Endothelial cell of umbilical vein (primary cell): ENCODE measurements at regions not wholly inside any gene's neighbourhood (a gene's known extent, or its start where the extent isn't known, plus 50 kb on each side); places are given as distances from the start of the nearest gene placed in this dataset.

Experiments
- BruUV-seq: library from RNA; stranded (reverse); fragments of 400-500 nt; replicated peaks from 2 replicates; lab custom pipeline; 2021; lab: Mats Ljungman, UMichigan
- CTCF ChIA-PET: fragments of 300-600, 350-600 bp; sonication (Branson Sonifier 250); formaldehyde crosslinking; loops from one replicate; lab custom pipeline; 2021; ENCODE audit warnings: antibody characterized with exemption, inconsistent platforms; lab: Charles Lee
- POLR2A ChIA-PET: fragments of 300-600, 350-600 bp; sonication (Branson Sonifier 250); formaldehyde crosslinking; loops from one replicate; lab custom pipeline; 2021; ENCODE audit warnings: antibody characterized with exemption, inconsistent platforms; lab: Charles Lee
- DNase-seq: peaks from one replicate; pipeline ENCODE4 v3.0.0-alpha.2; 2011; ENCODE audit warnings: low read depth, low spot score
- FAIRE-seq: peaks from 2 replicates; lab custom pipeline; 2011; peaks lifted over from hg19 to GRCh38; lab: Jason Lieb, UNC
- H2AFZ ChIP-seq: 2 replicates; pipeline ENCODE4 v1.6.0; 2012; ENCODE audit warnings: low read depth, low read length, control low read depth, inconsistent platforms
- H3K27ac ChIP-seq: 2 replicates; pipeline ENCODE4 v1.5.1; 2011; ENCODE audit warnings: low read depth, mild to moderate bottlenecking, control low read depth, low read length, moderate library complexity; ENCODE audit not compliant: insufficient read depth
- H3K27me3 ChIP-seq, 2 experiments: 2 replicates each; pipeline versions ENCODE4 v1.6.0 to v1.6.1; 2011; ENCODE audit warnings: low read length in 2 of 2, mixed read lengths in 1 of 2; ENCODE audit not compliant: control insufficient read depth in 2 of 2, insufficient read depth in 2 of 2
- H3K36me3 ChIP-seq, 2 experiments: 2 replicates in 1 of 2; 3 replicates in 1 of 2; pipeline ENCODE4 v1.5.1; 2011; ENCODE audit warnings: low read length in 2 of 2, mild to moderate bottlenecking in 1 of 2, moderate library complexity in 1 of 2; ENCODE audit not compliant: control insufficient read depth in 2 of 2, insufficient read depth in 2 of 2; ENCODE audit errors: extremely low read depth in 1 of 2
- H3K4me1 ChIP-seq: 3 replicates; pipeline ENCODE4 v1.5.1; 2011; ENCODE audit warnings: mild to moderate bottlenecking, low read length; ENCODE audit not compliant: control insufficient read depth, insufficient read depth; ENCODE audit errors: extremely low read depth
- H3K4me2 ChIP-seq: 2 replicates; pipeline ENCODE4 v1.6.1; 2011; ENCODE audit warnings: low read length, control low read depth, mixed read lengths; ENCODE audit not compliant: insufficient read depth
- H3K4me3 ChIP-seq, 3 experiments: fragments of 200-600 bp in 1 of 3; sonication (generic), shearing (Covaris generic) in 1 of 3; replicated peaks in 1 of 3; 2 replicates each; pipeline ENCODE4 v1.5.1; 2011 to 2016; ENCODE audit warnings: control low read depth in 3 of 3, low read length in 3 of 3, mild to moderate bottlenecking in 2 of 3, inconsistent platforms in 1 of 3, low read depth in 1 of 3, moderate library complexity in 1 of 3; ENCODE audit not compliant: insufficient read depth in 1 of 3
- H3K79me2 ChIP-seq: 2 replicates; pipeline ENCODE4 v1.6.0; 2012; ENCODE audit warnings: low read length, inconsistent platforms; ENCODE audit not compliant: control insufficient read depth, insufficient read depth
- H3K9ac ChIP-seq: replicated peaks from 2 replicates; pipeline ENCODE3; 2011; ENCODE audit warnings: low read length, control low read depth; ENCODE audit not compliant: insufficient read depth; ENCODE audit errors: extremely low read depth
- H3K9me1 ChIP-seq: replicated peaks from 3 replicates; pipeline ENCODE4 v1.6.0; 2011; ENCODE audit warnings: mild to moderate bottlenecking, low read length; ENCODE audit not compliant: control insufficient read depth, insufficient read depth; ENCODE audit errors: extremely low read depth
- H3K9me3 ChIP-seq: replicated peaks from 2 replicates; pipeline ENCODE4 v1.5.1; 2012; ENCODE audit warnings: low read length, inconsistent platforms; ENCODE audit not compliant: control insufficient read depth, insufficient read depth
- H4K20me1 ChIP-seq: replicated peaks from 2 replicates; pipeline ENCODE3; 2011; ENCODE audit warnings: mild to moderate bottlenecking, low read length; ENCODE audit not compliant: control insufficient read depth, insufficient read depth; ENCODE audit errors: extremely low read depth
- CTCF ChIP-seq, 2 donors: IDR thresholded peaks; 1 replicate in 1 of 2; 2 replicates in 1 of 2; pipeline ENCODE4 v1.5.1; 2011; ENCODE audit warnings: low read length in 2 of 2, mild to moderate bottlenecking in 2 of 2, moderate library complexity in 2 of 2, control low read depth in 1 of 2, inconsistent platforms in 1 of 2, low read depth in 1 of 2; ENCODE audit not compliant: insufficient read depth in 1 of 2; ENCODE audit errors: extremely low read depth in 1 of 2
- EZH2 ChIP-seq: IDR thresholded peaks from 2 replicates; pipeline ENCODE4 v1.6.1; 2012; ENCODE audit warnings: borderline replicate concordance, low read depth, mild to moderate bottlenecking, moderate library complexity, low read length, inconsistent platforms; ENCODE audit not compliant: severe bottlenecking
- FOS ChIP-seq: IDR thresholded peaks from 2 replicates; pipeline ENCODE4 v1.6.1; 2011; ENCODE audit warnings: mild to moderate bottlenecking, low read length, moderate library complexity, borderline replicate concordance; ENCODE audit not compliant: insufficient read depth
- GATA2 ChIP-seq: IDR thresholded peaks from 2 replicates; pipeline ENCODE4 v1.7.0; 2011; ENCODE audit warnings: low read depth, mild to moderate bottlenecking, moderate library complexity, mixed read lengths, low read length; ENCODE audit not compliant: insufficient read length, insufficient read depth
- JUN ChIP-seq: IDR thresholded peaks from 2 replicates; pipeline ENCODE4 v1.6.1; 2011; ENCODE audit warnings: borderline replicate concordance, low read depth; ENCODE audit not compliant: insufficient read length, insufficient read depth
- MAX ChIP-seq: IDR thresholded peaks from 2 replicates; pipeline ENCODE4 v1.6.1; 2011; ENCODE audit not compliant: insufficient read depth, insufficient read length
- MYC ChIP-seq: IDR thresholded peaks from one replicate; pipeline ENCODE4 v1.6.1; 2011; ENCODE audit warnings: mild to moderate bottlenecking, low read depth, low read length
- POLR2A ChIP-seq: IDR thresholded peaks from 2 replicates; pipeline ENCODE4 v1.6.1; 2012; ENCODE audit warnings: low read depth, mild to moderate bottlenecking, control low read depth, low read length
- POLR2AphosphoS5 ChIP-seq: IDR thresholded peaks from 2 replicates; pipeline ENCODE4 v1.6.1; 2012; ENCODE audit warnings: low read depth, mild to moderate bottlenecking, control low read depth, low read length, moderate library complexity; ENCODE audit not compliant: insufficient read depth
- dilution Hi-C: fragments of 300-500 bp; cut with MboI; formaldehyde crosslinking; loops from one replicate; pipeline ENCODE4 v1.15.0; 2019; ENCODE audit warnings: low sequenced_read_pairs; ENCODE audit not compliant: extremely low pct_ligation_motif_present
- intact Hi-C: fragments of 100-400 bp; cut with micrococcal nuclease; formaldehyde crosslinking; loops from one replicate; pipeline ENCODE4 v1.10.0; 2022

DNA sequence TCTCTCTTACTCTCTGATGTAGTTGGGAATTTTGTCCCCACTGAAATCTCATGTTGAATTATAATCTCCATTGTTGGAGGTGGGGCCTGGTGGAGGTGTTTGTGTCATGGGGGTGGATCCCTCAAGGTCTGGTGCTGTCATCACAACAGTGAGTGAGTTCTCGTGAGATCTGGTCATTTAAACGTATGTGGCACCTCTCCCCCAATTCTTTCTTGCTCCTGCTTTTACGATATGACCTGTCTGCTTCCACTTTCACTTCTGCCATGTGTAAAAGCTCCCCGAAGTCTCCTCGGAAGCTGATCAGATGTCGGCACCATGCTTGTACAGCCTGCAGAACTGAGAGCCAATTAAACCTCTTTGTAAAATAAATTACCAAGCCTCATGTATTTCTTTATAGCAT lies 337.8 kb upstream of the CDH2 start:
- no peaks in the 10 kb centered on the region for H3K9me3 ChIP-seq
- POLR2A ChIA-PET, result no interaction called here
- dilution Hi-C loops (no loop called here), intact Hi-C loops (no loop called here)
- no peak for TF ChIP-seq MYC
- TF ChIP-seq FOS, result no peak
- no peak for TF ChIP-seq JUN
- TF ChIP-seq MAX, result no peak
- TF ChIP-seq EZH2, result no peak
- TF ChIP-seq GATA2, result no peak
- TF ChIP-seq POLR2AphosphoS5, result no peak
- no peak for TF ChIP-seq POLR2A
- TF ChIP-seq CTCF (IDR thresholded peaks at IDR 0.05; ENCODE audit: extremely low read depth in 1 of 2, insufficient read depth in 1 of 2, low read depth in 1 of 2, low read length in 2 of 2), result no peak
- no peaks in the 10 kb centered on the region for H3K4me1 ChIP-seq
- no peaks in the 10 kb centered on the region for H3K27me3 ChIP-seq
- H3K36me3 ChIP-seq, result no peaks in the 10 kb centered on the region
- FAIRE-seq, result no peak
- CTCF ChIA-PET, result no interaction called here
- BruUV-seq, result no TSS peak
- H3K27ac ChIP-seq, result no peak overlapping the region
- DNase-seq, result no peak
- H4K20me1 ChIP-seq, result no peaks in the 10 kb centered on the region
- no peak overlapping the region for H3K9ac ChIP-seq
- no peak overlapping the region for H2AFZ ChIP-seq
- H3K9me1 ChIP-seq, result no peaks in the 10 kb centered on the region
- H3K79me2 ChIP-seq, result no peaks in the 10 kb centered on the region
- no peak overlapping the region for H3K4me3 ChIP-seq
- no peak overlapping the region for H3K4me2 ChIP-seq
